WTC11 (cell line): ENCODE measurements at regions not wholly inside any gene's neighbourhood (a gene's known extent, or its start where the extent isn't known, plus 50 kb on each side); places are given as distances from the start of the nearest gene placed in this dataset.

Experiments
- ATF3 ChIP-seq: sonication (generic); formaldehyde crosslinking; conservative IDR thresholded peaks from 2 replicates; pipeline ENCODE4 v1.8.1; 2022; ENCODE audit warnings: mild to moderate bottlenecking, missing genetic modification reagents
- CTCF ChIP-seq: fragments of 200-600 bp; IDR thresholded peaks from 2 replicates; pipeline ENCODE4 v1.8.0; 2022; ENCODE audit warnings: antibody characterized with exemption
- E2F4 ChIP-seq: sonication (generic); formaldehyde crosslinking; IDR thresholded peaks from 2 replicates; pipeline ENCODE4 v1.8.1; 2022; ENCODE audit warnings: low read depth, mild to moderate bottlenecking, moderate library complexity, missing genetic modification reagents, borderline replicate concordance
- FOXJ3 ChIP-seq: sonication (generic); formaldehyde crosslinking; IDR thresholded peaks from 2 replicates; pipeline ENCODE4 v1.9.0; 2021; ENCODE audit warnings: missing genetic modification reagents, mild to moderate bottlenecking, borderline replicate concordance
- FOXP4 ChIP-seq: sonication (generic); formaldehyde crosslinking; IDR thresholded peaks from 2 replicates; pipeline ENCODE4 v1.8.0; 2022; ENCODE audit warnings: mild to moderate bottlenecking, missing genetic modification reagents
- MYBL2 ChIP-seq: sonication (generic); formaldehyde crosslinking; IDR thresholded peaks from 2 replicates; pipeline ENCODE4 v1.8.1; 2023; ENCODE audit warnings: mild to moderate bottlenecking, moderate library complexity, missing genetic modification reagents
- NFYB ChIP-seq: sonication (generic); formaldehyde crosslinking; conservative IDR thresholded peaks from 2 replicates; pipeline ENCODE4 v1.8.0; 2022; ENCODE audit warnings: low read depth, missing genetic modification reagents
- NR2C2 ChIP-seq: sonication (generic); formaldehyde crosslinking; IDR thresholded peaks from 2 replicates; pipeline ENCODE4 v1.8.0; 2022; ENCODE audit warnings: mild to moderate bottlenecking, missing genetic modification reagents
- SP1 ChIP-seq: sonication (generic); formaldehyde crosslinking; conservative IDR thresholded peaks from 2 replicates; pipeline ENCODE4 v1.8.1; 2022; ENCODE audit warnings: missing genetic modification reagents
- TEAD4 ChIP-seq: sonication (generic); formaldehyde crosslinking; IDR thresholded peaks from 2 replicates; pipeline ENCODE4 v1.8.0; 2022; ENCODE audit warnings: mild to moderate bottlenecking, missing genetic modification reagents
- USF2 ChIP-seq: sonication (generic); formaldehyde crosslinking; IDR thresholded peaks from 2 replicates; pipeline ENCODE4 v1.8.1; 2023; ENCODE audit warnings: mild to moderate bottlenecking, missing genetic modification reagents, moderate library complexity
- ZBTB21 ChIP-seq: sonication (generic); formaldehyde crosslinking; IDR thresholded peaks from 2 replicates; pipeline ENCODE4 v1.8.1; 2023; ENCODE audit warnings: mild to moderate bottlenecking, missing genetic modification reagents, borderline replicate concordance

- TF ChIP-seq MYBL2 (no peak), CTCF (no peak), E2F4 (no peak), FOXP4 (CRISPR knock-in tag) (no peak), FOXJ3 (CRISPR knock-in tag) (no peak), NFYB (CRISPR knock-in tag) (no peak), NR2C2 (CRISPR knock-in tag) (no peak), ATF3 (CRISPR knock-in tag) (no peak), TEAD4 (CRISPR knock-in tag) (no peak), USF2 (no peak), SP1 (no peak), ZBTB21 (CRISPR knock-in tag) (no peak)
These were observed 570.1 kb downstream of the MFSD1 start for GRCh38 chr3:159371961-159372360.
